ENCODE measurements at regions not wholly inside any gene's neighbourhood (a gene's known extent, or its start where the extent isn't known, plus 50 kb on each side); places are given as distances from the start of the nearest gene placed in this dataset.

DNA sequence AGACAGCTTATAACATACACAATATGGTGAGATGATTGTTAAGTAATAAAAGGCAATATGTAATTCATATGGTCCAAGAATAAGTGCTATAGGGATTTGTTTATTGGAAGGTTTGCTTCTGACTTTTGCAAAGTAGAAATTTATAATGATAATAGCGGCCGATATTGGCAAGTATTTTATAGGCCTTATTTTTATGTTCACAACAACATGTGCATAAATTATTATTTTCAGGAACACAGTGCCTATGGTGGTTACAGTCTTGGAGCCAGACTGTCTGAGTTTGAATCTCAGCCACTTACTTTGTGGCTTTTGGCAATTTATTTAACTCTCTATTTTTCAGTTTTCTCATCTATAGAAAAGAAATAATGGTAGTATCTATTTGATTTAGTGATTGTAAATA, 607.5 kb downstream of the USP25 start:
- no peaks in the 10 kb centered on the region for H3K4me1 Mint-ChIP-seq
- POLR2A ChIA-PET = no interaction called here
- H3K9me3 Mint-ChIP-seq = no peaks in the 10 kb centered on the region
- Histone ChIP-seq H3K4me1 (ENCODE audit: control insufficient read depth in 1 of 2, extremely low read depth in 1 of 2, insufficient read depth in 2 of 2, low read length in 2 of 2) (no peaks in the 10 kb centered on the region), H3K27me3 (replicated peaks in 1 of 2; ENCODE audit: control insufficient read depth in 2 of 2, extremely low read depth in 1 of 2, insufficient read depth in 2 of 2, low read length in 1 of 2) (no peaks in the 10 kb centered on the region), H3K36me3 (ENCODE audit: control insufficient read depth in 2 of 2, extremely low read depth in 1 of 2, insufficient read depth in 1 of 2, low read length in 1 of 2) (no peaks in the 10 kb centered on the region), H3K9me3 (no peaks in the 10 kb centered on the region), H3K27ac (ENCODE audit: low read length) (no peak overlapping the region), H3K4me3 (ENCODE audit: control insufficient read depth in 1 of 2, extremely low read depth in 1 of 2, low read length in 1 of 2) (no peak overlapping the region)
- WGBS (ENCODE audit: insufficient coverage) = no CpG with 5 or more reads among the region's 2 CpGs
- no peaks in the 10 kb centered on the region for H3K36me3 Mint-ChIP-seq
- H3K27me3 Mint-ChIP-seq = no peaks in the 10 kb centered on the region
- H3K4me3 Mint-ChIP-seq = no peak overlapping the region
- ATAC-seq (replicated peaks in 1 of 4) (no peak), DNase-seq (no peak)
- no peak overlapping the region for H3K27ac Mint-ChIP-seq
- CTCF ChIA-PET = interaction anchor here in 1 of 2 donors (0.8 kb wide), 1 partner anchor 10 kb away, joined by 4 read pairs; no protein-coding TSS in a partner anchor

DNA sequence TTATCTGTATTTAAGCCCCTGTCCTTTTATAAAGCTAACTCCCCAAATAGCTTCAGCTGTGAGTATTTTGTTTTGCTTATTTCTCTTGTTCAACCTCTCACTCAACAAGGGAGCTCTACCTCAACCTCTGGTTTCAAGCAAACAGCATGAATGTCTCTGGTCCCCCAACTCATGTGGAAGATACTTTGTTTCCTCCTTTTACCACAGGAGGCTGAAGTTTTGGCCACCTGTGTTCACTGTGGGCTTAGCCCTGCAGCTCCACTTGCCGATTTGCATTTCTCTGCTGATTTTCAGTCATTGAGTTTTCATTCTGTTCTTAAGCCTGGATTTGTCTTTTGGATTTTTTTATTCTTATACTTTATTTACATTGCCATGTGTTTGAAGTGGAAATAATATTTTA, 613.1 kb downstream of the USP25 start:
- Histone ChIP-seq H3K9me3 (no peaks in the 10 kb centered on the region), H3K4me3 (ENCODE audit: control insufficient read depth in 1 of 2, extremely low read depth in 1 of 2, low read length in 1 of 2) (no peak overlapping the region), H3K36me3 (ENCODE audit: control insufficient read depth in 2 of 2, extremely low read depth in 1 of 2, insufficient read depth in 1 of 2, low read length in 1 of 2) (no peaks in the 10 kb centered on the region), H3K27ac (ENCODE audit: low read length) (no peak overlapping the region), H3K4me1 (ENCODE audit: control insufficient read depth in 1 of 2, extremely low read depth in 1 of 2, insufficient read depth in 2 of 2, low read length in 2 of 2) (no peaks in the 10 kb centered on the region), H3K27me3 (replicated peaks in 1 of 2; ENCODE audit: control insufficient read depth in 2 of 2, extremely low read depth in 1 of 2, insufficient read depth in 2 of 2, low read length in 1 of 2) (no peaks in the 10 kb centered on the region)
- ChIA-PET POLR2A (no interaction called here), CTCF (interaction anchor here in 1 of 2 donors (0.6 kb wide), 2 partner anchors 16 to 62 kb away, joined by 3 to 5 read pairs; no protein-coding TSS in a partner anchor)
- H3K4me1 Mint-ChIP-seq = no peaks in the 10 kb centered on the region
- no peaks in the 10 kb centered on the region for H3K36me3 Mint-ChIP-seq
- H3K27me3 Mint-ChIP-seq = no peaks in the 10 kb centered on the region
- DNase-seq = no peak
- WGBS (ENCODE audit: insufficient coverage) = no CpG with 5 or more reads among the region's 1 CpG
- no peaks in the 10 kb centered on the region for H3K9me3 Mint-ChIP-seq
- ATAC-seq (replicated peaks in 1 of 4) = no peak
- H3K4me3 Mint-ChIP-seq = no peak overlapping the region
- no peak overlapping the region for H3K27ac Mint-ChIP-seq

DNA sequence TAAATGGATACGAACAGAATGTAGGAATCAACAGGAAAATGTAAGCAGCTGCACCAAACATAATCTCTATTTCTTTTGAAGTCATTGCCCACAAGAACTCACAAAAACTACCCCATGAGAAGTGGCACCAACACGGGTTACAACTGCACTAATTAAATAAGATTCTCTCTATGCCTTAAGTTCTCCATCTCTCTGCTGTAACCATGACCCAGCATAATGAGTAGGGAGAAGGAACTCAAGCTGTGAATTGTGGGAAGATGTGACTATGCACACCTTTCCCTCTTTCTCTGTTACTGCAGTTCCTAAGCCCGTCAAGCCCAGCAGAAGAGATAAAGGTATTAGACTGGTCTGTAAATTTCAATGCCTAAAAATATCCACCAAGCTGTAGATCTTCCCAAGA, 614.0 kb downstream of the USP25 start:
- no peak for DNase-seq
- Mint-ChIP-seq H3K27me3 (no peaks in the 10 kb centered on the region), H3K4me3 (no peak overlapping the region), H3K9me3 (no peaks in the 10 kb centered on the region), H3K4me1 (no peaks in the 10 kb centered on the region), H3K27ac (no peak overlapping the region), H3K36me3 (no peaks in the 10 kb centered on the region)
- no peaks in the 10 kb centered on the region for H3K9me3 ChIP-seq
- H3K4me3 ChIP-seq (ENCODE audit: control insufficient read depth in 1 of 2, extremely low read depth in 1 of 2, low read length in 1 of 2) = no peak overlapping the region
- no peaks in the 10 kb centered on the region for H3K27me3 ChIP-seq (replicated peaks in 1 of 2; ENCODE audit: control insufficient read depth in 2 of 2, extremely low read depth in 1 of 2, insufficient read depth in 2 of 2, low read length in 1 of 2)
- ChIA-PET POLR2A (no interaction called here), CTCF (no interaction called here)
- H3K4me1 ChIP-seq (ENCODE audit: control insufficient read depth in 1 of 2, extremely low read depth in 1 of 2, insufficient read depth in 2 of 2, low read length in 2 of 2) = no peaks in the 10 kb centered on the region
- no CpG with 5 or more reads among the region's 3 CpGs for WGBS (ENCODE audit: insufficient coverage)
- no peak overlapping the region for H3K27ac ChIP-seq (ENCODE audit: low read length)
- no peak for ATAC-seq (replicated peaks in 1 of 4)
- H3K36me3 ChIP-seq (ENCODE audit: control insufficient read depth in 2 of 2, extremely low read depth in 1 of 2, insufficient read depth in 1 of 2, low read length in 1 of 2) = no peaks in the 10 kb centered on the region

DNA sequence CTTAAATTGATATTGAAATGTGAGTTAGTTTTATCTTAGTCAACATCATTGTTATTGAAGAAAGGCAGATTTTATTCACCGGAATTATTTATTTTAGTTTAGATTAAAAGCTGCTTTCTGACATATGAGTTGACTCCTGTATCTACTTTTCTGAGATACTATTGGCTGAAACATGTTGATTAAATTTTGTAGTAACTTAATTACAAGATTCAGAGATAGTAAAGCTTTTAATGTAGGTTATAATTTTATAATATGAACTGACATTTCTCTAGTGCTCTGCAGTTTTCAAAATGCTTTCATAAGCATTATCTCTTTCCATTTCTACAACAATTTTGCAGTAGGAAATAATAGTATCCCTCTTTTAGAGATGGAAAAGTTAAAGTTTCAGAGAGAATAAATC, 616.0 kb downstream of the USP25 start:
- H3K27ac ChIP-seq (ENCODE audit: low read length) = no peak overlapping the region
- Mint-ChIP-seq H3K4me1 (no peaks in the 10 kb centered on the region), H3K4me3 (no peak overlapping the region), H3K27me3 (no peaks in the 10 kb centered on the region), H3K9me3 (no peaks in the 10 kb centered on the region), H3K27ac (no peak overlapping the region), H3K36me3 (no peaks in the 10 kb centered on the region)
- no peaks in the 10 kb centered on the region for H3K27me3 ChIP-seq (replicated peaks in 1 of 2; ENCODE audit: control insufficient read depth in 2 of 2, extremely low read depth in 1 of 2, insufficient read depth in 2 of 2, low read length in 1 of 2)
- H3K4me3 ChIP-seq (ENCODE audit: control insufficient read depth in 1 of 2, extremely low read depth in 1 of 2, low read length in 1 of 2) = no peak overlapping the region
- no CpG with 5 or more reads among the region's 1 CpG for WGBS (ENCODE audit: insufficient coverage)
- no peaks in the 10 kb centered on the region for H3K4me1 ChIP-seq (ENCODE audit: control insufficient read depth in 1 of 2, extremely low read depth in 1 of 2, insufficient read depth in 2 of 2, low read length in 2 of 2)
- DNase-seq (no peak), ATAC-seq (replicated peaks in 1 of 4) (no peak)
- no peaks in the 10 kb centered on the region for H3K9me3 ChIP-seq
- POLR2A ChIA-PET = no interaction called here
- no peaks in the 10 kb centered on the region for H3K36me3 ChIP-seq (ENCODE audit: control insufficient read depth in 2 of 2, extremely low read depth in 1 of 2, insufficient read depth in 1 of 2, low read length in 1 of 2)
- CTCF ChIA-PET = no interaction called here

DNA sequence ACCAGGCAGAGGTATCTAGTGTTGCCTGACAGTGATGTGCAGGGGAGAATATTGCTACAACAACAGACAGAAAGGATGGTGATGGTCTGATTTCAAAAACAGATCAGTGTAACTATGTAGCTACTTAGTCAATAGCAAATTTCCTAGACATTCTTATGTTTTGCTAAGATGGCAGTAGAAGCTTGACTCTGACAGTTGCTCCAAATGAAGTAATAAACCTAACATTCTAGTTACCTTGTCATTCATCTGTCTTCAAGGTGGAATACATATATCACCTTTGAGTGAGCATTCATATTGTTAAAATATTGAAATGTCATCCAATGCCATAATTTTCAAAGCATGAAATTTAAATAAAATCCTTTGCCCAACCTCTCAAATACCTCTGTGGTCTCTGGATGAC, 617.4 kb downstream of the USP25 start:
- Mint-ChIP-seq H3K27ac (no peak overlapping the region), H3K4me1 (no peaks in the 10 kb centered on the region)

DNA sequence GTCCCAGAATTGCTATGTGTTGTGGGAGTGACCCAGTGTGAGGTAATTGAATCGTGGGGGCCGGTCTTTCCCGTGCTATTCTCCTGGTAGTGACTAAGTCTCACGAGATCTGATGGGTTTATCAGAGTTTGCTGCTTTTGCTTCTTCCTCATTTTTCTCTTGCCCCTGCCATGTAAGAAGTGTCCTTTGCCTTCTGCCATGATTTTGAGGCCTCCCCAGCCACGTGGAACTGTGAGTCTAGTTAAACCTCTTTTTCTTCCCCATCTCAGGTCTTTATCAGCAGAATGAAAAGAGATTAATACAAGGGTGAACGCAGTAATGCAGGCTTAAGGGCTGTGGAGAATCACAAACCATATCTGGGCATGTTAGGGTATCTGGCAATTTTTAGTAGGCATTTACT, 624.0 kb downstream of the USP25 start:
- no peak overlapping the region for H3K27ac Mint-ChIP-seq
- peaks cover 0 to 3% (median 0%) of the 10 kb centered on the region in 3 donors for H3K9me3 Mint-ChIP-seq
- Histone ChIP-seq H3K36me3 (ENCODE audit: control insufficient read depth in 2 of 2, extremely low read depth in 1 of 2, insufficient read depth in 1 of 2, low read length in 1 of 2) (no peaks in the 10 kb centered on the region), H3K9me3 (no peaks in the 10 kb centered on the region), H3K27me3 (replicated peaks in 1 of 2; ENCODE audit: control insufficient read depth in 2 of 2, extremely low read depth in 1 of 2, insufficient read depth in 2 of 2, low read length in 1 of 2) (no peaks in the 10 kb centered on the region), H3K4me3 (ENCODE audit: control insufficient read depth in 1 of 2, extremely low read depth in 1 of 2, low read length in 1 of 2) (no peak overlapping the region), H3K4me1 (ENCODE audit: control insufficient read depth in 1 of 2, extremely low read depth in 1 of 2, insufficient read depth in 2 of 2, low read length in 2 of 2) (no peaks in the 10 kb centered on the region), H3K27ac (ENCODE audit: low read length) (no peak overlapping the region)
- POLR2A ChIA-PET = no interaction called here
- no peaks in the 10 kb centered on the region for H3K36me3 Mint-ChIP-seq
- DNase-seq (no peak), ATAC-seq (replicated peaks in 1 of 4) (no peak)
- no peak overlapping the region for H3K4me3 Mint-ChIP-seq
- 85% methylated on average over 4 of the region's 6 CpGs for WGBS (ENCODE audit: insufficient coverage)
- CTCF ChIA-PET = interaction anchor here in 1 of 2 donors (0.5 kb wide), 1 partner anchor 15 kb away, joined by 6 read pairs; no protein-coding TSS in a partner anchor
- no peaks in the 10 kb centered on the region for H3K4me1 Mint-ChIP-seq
- H3K27me3 Mint-ChIP-seq = no peaks in the 10 kb centered on the region

More for the DNA sequence above, 617.4 kb downstream of the USP25 start:
- no peaks in the 10 kb centered on the region for H3K4me1 ChIP-seq (ENCODE audit: control insufficient read depth in 1 of 2, extremely low read depth in 1 of 2, insufficient read depth in 2 of 2, low read length in 2 of 2)
- POLR2A ChIA-PET = no interaction called here
- Mint-ChIP-seq H3K9me3 (no peaks in the 10 kb centered on the region), H3K4me3 (no peak overlapping the region), H3K36me3 (no peaks in the 10 kb centered on the region), H3K27me3 (no peaks in the 10 kb centered on the region)
- DNase-seq = no peak
- H3K36me3 ChIP-seq (ENCODE audit: control insufficient read depth in 2 of 2, extremely low read depth in 1 of 2, insufficient read depth in 1 of 2, low read length in 1 of 2) = no peaks in the 10 kb centered on the region
- H3K27me3 ChIP-seq (replicated peaks in 1 of 2; ENCODE audit: control insufficient read depth in 2 of 2, extremely low read depth in 1 of 2, insufficient read depth in 2 of 2, low read length in 1 of 2) = no peaks in the 10 kb centered on the region
- H3K27ac ChIP-seq (ENCODE audit: low read length) = no peak overlapping the region
- CTCF ChIA-PET = no interaction called here
- H3K9me3 ChIP-seq = no peaks in the 10 kb centered on the region
- no peak for ATAC-seq (replicated peaks in 1 of 4)
- H3K4me3 ChIP-seq (ENCODE audit: control insufficient read depth in 1 of 2, extremely low read depth in 1 of 2, low read length in 1 of 2) = no peak overlapping the region

DNA sequence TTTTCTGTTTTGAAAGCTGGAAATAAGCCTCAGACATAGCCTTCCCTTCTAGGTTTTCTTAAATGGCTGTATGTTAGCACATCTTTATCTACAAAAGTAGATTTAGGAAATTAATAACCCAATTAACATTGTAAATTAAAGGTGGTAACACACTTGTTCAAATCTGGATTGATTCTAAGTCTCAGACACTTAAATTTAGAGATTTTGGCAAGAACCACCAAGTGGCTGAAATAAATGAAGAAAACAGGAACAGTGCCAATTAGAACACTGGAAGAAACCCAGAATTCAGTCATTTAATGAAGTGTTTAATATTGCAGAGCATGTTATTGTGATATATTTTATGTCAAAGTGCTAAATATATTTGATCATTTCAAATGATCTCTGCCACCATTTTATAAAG, 628.2 kb downstream of the USP25 start:
- H3K27me3 Mint-ChIP-seq = no peaks in the 10 kb centered on the region
- no peaks in the 10 kb centered on the region for H3K36me3 ChIP-seq (ENCODE audit: control insufficient read depth in 2 of 2, extremely low read depth in 1 of 2, insufficient read depth in 1 of 2, low read length in 1 of 2)

More for the DNA sequence above, 628.2 kb downstream of the USP25 start:
- Mint-ChIP-seq H3K4me1 (no peaks in the 10 kb centered on the region), H3K36me3 (no peaks in the 10 kb centered on the region), H3K9me3 (peaks cover 0 to 4% (median 3%) of the 10 kb centered on the region in 3 donors), H3K27ac (no peak overlapping the region), H3K4me3 (no peak overlapping the region)
- POLR2A ChIA-PET = interaction anchor here in 1 of 2 donors (0.7 kb wide), 1 partner anchor 67 kb away, joined by 3 read pairs; no protein-coding TSS in a partner anchor
- Histone ChIP-seq H3K4me1 (ENCODE audit: control insufficient read depth in 1 of 2, extremely low read depth in 1 of 2, insufficient read depth in 2 of 2, low read length in 2 of 2) (no peaks in the 10 kb centered on the region), H3K9me3 (no peaks in the 10 kb centered on the region), H3K4me3 (ENCODE audit: control insufficient read depth in 1 of 2, extremely low read depth in 1 of 2, low read length in 1 of 2) (no peak overlapping the region), H3K27ac (ENCODE audit: low read length) (no peak overlapping the region), H3K27me3 (replicated peaks in 1 of 2; ENCODE audit: control insufficient read depth in 2 of 2, extremely low read depth in 1 of 2, insufficient read depth in 2 of 2, low read length in 1 of 2) (no peaks in the 10 kb centered on the region)
- no peak for DNase-seq
- CTCF ChIA-PET = no interaction called here
- ATAC-seq (replicated peaks in 1 of 4) = no peak

Data from T-cell (primary cell).